Pancreas (tissue), 10 donors: ENCODE measurements at regions not wholly inside any gene's neighbourhood (a gene's known extent, or its start where the extent isn't known, plus 50 kb on each side); places are given as distances from the start of the nearest gene placed in this dataset.

ENCODE experiments used
- ATAC-seq, 4 donors: fragments of 200-7000 bp; cut with Tn5 transposase; one replicate each; pipeline versions ENCODE4 v1.8.0 to v1.9.1; 2020; ENCODE audit warnings: mild to moderate bottlenecking in 4 of 4, moderate library complexity in 4 of 4
- DNase-seq, 6 donors: peaks; one replicate each; pipeline ENCODE4 v3.0.0-alpha.2; 2020
- FAIRE-seq: peaks from 2 replicates; lab custom pipeline; 2012; peaks lifted over from hg19 to GRCh38; lab: Jason Lieb, UNC
- H3K27ac ChIP-seq, 4 donors: fragments of 200-600 bp; sonication (generic); 1 replicate in 3 of 4; 2 replicates in 1 of 4; pipeline versions ENCODE4 v1.5.0 to v1.8.0; 2020
- H3K27me3 ChIP-seq, 4 donors: fragments of 200-600 bp; one replicate each; pipeline ENCODE4 v1.8.0; 2021
- H3K36me3 ChIP-seq, 3 donors: fragments of 200-600 bp; sonication (generic) in 1 of 3; one replicate each; pipeline versions ENCODE4 v1.5.0 to v1.8.0; 2020 to 2021
- H3K4me1 ChIP-seq, 3 donors: fragments of 200-600 bp; one replicate each; pipeline ENCODE4 v1.8.0; 2021
- H3K4me3 ChIP-seq, 4 donors: fragments of 200-600 bp; sonication (generic) in 2 of 4; one replicate each; pipeline versions ENCODE4 v1.5.0 to v1.8.0; 2020 to 2021
- H3K9me3 ChIP-seq, 4 donors: fragments of 200-600 bp; one replicate each; pipeline ENCODE4 v1.8.0; 2021
- CTCF ChIP-seq, 4 donors: fragments of 200-600 bp; sonication (generic) in 3 of 4; IDR thresholded peaks; one replicate each; pipeline versions ENCODE4 v1.5.0 to v1.8.0; 2021; ENCODE audit warnings: antibody characterized with exemption in 4 of 4
- WGBS, 2 donors: extraction: QIAGEN DNeasy Blood & Tissue Kit; methylation state at CpG; one replicate each; pipeline ENCODE4 v1.1.7; 2013; 5-methylcytosine and 5-hydroxymethylcytosine counted together
- intact Hi-C, 3 donors: fragments of 100-400 bp; cut with DNase I; formaldehyde crosslinking; loops; one replicate each; pipeline versions ENCODE4 v1.11.1 to v1.14.2; 2022
- donor health status: healthy with polysubstance abuse.
- donor health status: DM: no; HTN: no; CAD: no; lungs with moderate emphysema.
- donor health status: DM: no; HTN: no; CAD: no.
- donor health status: control.
- donor health status: control.
- donor health status: Bipolar disorder and iron deficiency.
- donor health status: DM: yes; HTN: yes; CAD: no.
- donor health status: DM: no; HTN: no; CAD: no.
- donor health status: DM: no; HTN: no; CAD: no.
- donor health status: DM: yes; HTN: yes; CAD: no.

DNA sequence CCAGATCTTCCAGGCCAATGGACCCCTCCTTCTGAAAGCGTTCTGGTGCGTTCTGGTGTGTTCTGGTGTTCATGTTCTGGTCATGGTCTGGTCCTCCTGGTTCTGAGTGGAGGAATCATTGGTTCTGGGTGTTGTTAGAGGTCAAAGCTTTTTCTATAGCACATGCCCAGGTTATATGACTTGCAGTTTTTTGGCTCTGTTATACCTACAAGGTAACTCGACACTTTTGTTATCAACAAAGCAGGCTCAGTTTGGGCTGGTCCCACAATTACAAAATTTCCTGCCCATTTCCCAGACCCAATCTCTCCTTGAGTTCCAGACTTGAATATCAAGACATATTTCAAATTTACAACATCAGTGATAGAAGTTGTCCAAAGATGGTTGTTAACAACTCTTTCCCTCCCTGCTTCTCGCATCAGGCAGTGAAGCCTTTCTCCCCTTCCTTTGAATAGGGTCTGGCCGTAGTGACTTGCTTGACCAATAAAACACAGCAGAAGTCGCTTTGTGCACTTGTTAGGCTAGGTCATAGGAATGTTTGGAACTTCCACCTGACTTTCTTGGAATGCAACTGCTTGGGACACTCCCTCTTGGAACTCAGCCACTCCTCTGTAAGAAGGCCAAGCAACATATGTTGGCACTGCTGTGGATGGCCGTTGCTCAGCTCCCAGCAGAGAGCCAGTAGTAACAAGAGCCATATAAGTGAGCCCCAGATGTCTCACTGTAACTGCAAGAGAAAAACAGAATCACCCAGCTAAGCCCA lies 83.1 kb upstream of the STEAP1B start:
- Histone ChIP-seq H3K36me3 (no peaks in the 10 kb centered on the region), H3K27me3 (no peaks in the 10 kb centered on the region), H3K4me3 (no peak overlapping the region), H3K4me1 (peaks cover 0 to 19% (median 19%) of the 10 kb centered on the region in 3 donors), H3K27ac (no peak overlapping the region), H3K9me3 (peaks cover 0 to 2% (median 0%) of the 10 kb centered on the region in 4 donors)
- no peak for TF ChIP-seq CTCF (IDR thresholded peaks at IDR 0.05)
- no peak for FAIRE-seq
- intact Hi-C loops, result no loop called here
- 52 to 60% methylated on average over 6 to 7 of the region's 7 CpGs for WGBS, 2 donors
- DNase-seq, result peak in 2 of 6 donors; percentile 36 to 55
- peak; percentile 48 to 84 (median 76) for ATAC-seq

DNA sequence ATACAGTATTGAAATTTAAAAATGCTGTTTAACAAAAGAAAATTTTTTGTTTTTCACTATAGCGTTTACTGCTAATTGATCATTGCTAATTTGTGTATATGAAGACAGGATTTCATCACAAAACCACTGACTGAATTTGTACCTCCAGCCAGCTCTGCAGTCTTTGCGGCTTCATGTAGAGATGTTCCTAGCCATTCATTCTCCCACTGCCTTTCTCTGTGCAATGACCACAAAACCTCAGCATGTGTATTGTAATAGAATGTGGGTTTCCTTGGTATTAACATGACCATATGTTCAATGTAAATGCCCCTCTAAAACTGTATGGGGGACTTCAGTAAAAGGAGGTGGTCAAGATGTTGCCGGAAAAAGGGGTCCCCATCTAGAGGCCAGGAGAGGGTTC lies 81.1 kb upstream of the STEAP1B start:
- Histone ChIP-seq H3K27me3 (no peaks in the 10 kb centered on the region), H3K9me3 (peaks cover 0 to 2% (median 0%) of the 10 kb centered on the region in 4 donors), H3K27ac (no peak overlapping the region), H3K36me3 (no peaks in the 10 kb centered on the region), H3K4me1 (peaks cover 0 to 26% (median 21%) of the 10 kb centered on the region in 3 donors), H3K4me3 (no peak overlapping the region)
- ATAC-seq (no peak), DNase-seq (no peak), FAIRE-seq (no peak)
- WGBS, 2 donors, result 91 to 92% methylated on average over 3 of the region's 3 CpGs
- intact Hi-C loops, result no loop called here
- no peak for TF ChIP-seq CTCF (IDR thresholded peaks at IDR 0.05)

- no peak overlapping the region for H3K27ac ChIP-seq
- H3K9me3 ChIP-seq, result peaks cover 0 to 2% (median 0%) of the 10 kb centered on the region in 4 donors
- TF ChIP-seq CTCF (IDR thresholded peaks at IDR 0.05), result no peak
- DNase-seq, result no peak
- no peak for ATAC-seq
- WGBS, 2 donors, result 90 to 97% methylated on average over 2 of the region's 2 CpGs
- no peaks in the 10 kb centered on the region for H3K27me3 ChIP-seq
- no peak for FAIRE-seq
- H3K4me3 ChIP-seq, result no peak overlapping the region
- H3K36me3 ChIP-seq, result no peaks in the 10 kb centered on the region
- peaks cover 0 to 26% (median 21%) of the 10 kb centered on the region in 3 donors for H3K4me1 ChIP-seq
- intact Hi-C loops, result no loop called here
These were observed 80.0 kb upstream of the STEAP1B start for GRCh38 chr7:22579961-22580360.

DNA sequence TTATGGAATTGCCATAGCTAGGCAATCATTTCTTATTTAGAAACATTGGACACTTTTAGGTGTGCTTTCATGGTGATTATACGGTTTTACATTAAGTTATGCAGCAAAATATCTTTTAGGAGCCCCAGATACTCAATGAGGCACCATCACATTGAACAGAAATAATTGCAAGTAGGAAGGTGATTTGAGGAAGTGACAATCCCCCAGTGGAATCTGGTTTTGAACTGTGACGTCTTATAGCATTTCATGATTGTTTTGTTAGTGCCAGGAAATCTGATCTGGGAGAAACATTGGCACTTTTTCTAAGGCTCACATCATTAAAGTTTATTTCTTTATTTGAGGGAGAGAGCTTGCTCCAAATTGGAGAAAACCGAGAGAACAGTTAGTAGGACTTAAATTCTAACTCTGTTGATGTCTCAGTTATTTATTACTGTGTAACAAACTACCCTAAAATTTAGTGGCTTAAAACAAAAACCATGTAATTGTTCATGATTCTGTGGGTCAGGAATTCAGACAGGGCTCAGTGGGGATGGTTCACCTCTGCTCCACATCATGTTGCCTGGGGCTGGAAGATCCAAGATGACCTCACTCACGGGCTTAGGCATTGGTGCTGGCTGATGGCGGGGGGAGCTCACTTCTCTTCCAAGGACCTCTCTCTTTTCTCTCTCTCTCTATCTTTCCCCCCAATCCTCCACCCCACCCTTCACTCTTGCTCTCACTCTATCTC lies 78.2 kb upstream of the STEAP1B start:
- ATAC-seq, result peak in 3 of 4 donors; percentile 27 to 51 (median 31)
- H3K9me3 ChIP-seq, result peaks cover 0 to 2% (median 0%) of the 10 kb centered on the region in 4 donors
- WGBS, 2 donors, result 46 to 48% methylated on average over 5 of the region's 5 CpGs
- DNase-seq, result no peak
- H3K4me3 ChIP-seq, result no peak overlapping the region
- FAIRE-seq, result no peak
- intact Hi-C loops, result no loop called here
- no peaks in the 10 kb centered on the region for H3K27me3 ChIP-seq
- peaks cover 0 to 21% (median 21%) of the 10 kb centered on the region in 3 donors for H3K4me1 ChIP-seq
- no peaks in the 10 kb centered on the region for H3K36me3 ChIP-seq
- no peak for TF ChIP-seq CTCF (IDR thresholded peaks at IDR 0.05)
- H3K27ac ChIP-seq, result peak overlapping the region; percentile 39 to 76 (median 64)
